LHCN-M2 (cell line): ENCODE measurements at regions not wholly inside any gene's neighbourhood (a gene's known extent, or its start where the extent isn't known, plus 50 kb on each side); places are given as distances from the start of the nearest gene placed in this dataset.

ENCODE experiments used
- DNase-seq: peaks from one replicate; pipeline ENCODE4 v3.0.0-alpha.2; 2012; ENCODE audit warnings: low read depth

GRCh38 chr15:77541421-77542181 is 91.1 kb downstream of the LINGO1 start:
- DNase-seq, result no peak

GRCh38 chr15:77540312-77541060 is 92.2 kb downstream of the LINGO1 start:
- DNase-seq, result no peak

DNA sequence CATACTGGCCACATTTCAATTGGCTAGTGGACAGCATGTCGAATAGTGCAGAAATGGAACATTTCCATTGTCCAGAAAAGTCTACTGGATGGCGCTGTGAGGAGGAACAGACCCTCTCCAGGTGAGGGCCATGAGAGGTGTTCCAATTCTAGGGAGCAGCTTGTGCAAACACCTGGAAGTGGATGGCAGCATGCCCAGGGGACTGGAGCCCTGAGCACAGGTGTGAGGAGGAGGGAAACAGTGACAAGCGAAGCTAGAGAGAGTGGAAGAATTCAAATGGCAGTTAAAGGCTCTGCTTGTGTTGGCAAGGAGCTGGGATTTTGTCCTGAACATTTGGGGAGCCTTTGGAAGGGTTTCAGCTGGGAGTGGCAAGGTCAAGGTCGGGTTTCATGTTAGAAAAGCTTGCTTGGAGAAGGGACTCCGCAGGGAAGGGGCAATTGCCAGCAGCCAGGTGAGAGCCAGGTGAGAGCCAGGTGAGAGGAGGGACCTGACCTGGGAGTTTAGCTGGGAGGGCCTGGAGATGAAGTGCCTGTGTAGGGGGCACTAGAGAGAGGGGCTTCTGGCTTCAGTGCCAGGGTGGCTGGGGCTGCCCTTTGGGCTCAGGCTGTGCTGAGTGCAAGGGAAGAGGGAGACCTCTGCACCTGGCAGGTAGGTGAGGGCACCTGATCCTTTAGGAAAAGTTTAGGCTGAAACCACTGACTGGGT is 93.8 kb downstream of the LINGO1 start:
- DNase-seq, result no peak

GRCh38 chr15:77538027-77538451 is 94.7 kb downstream of the LINGO1 start:
- no peak for DNase-seq

DNA sequence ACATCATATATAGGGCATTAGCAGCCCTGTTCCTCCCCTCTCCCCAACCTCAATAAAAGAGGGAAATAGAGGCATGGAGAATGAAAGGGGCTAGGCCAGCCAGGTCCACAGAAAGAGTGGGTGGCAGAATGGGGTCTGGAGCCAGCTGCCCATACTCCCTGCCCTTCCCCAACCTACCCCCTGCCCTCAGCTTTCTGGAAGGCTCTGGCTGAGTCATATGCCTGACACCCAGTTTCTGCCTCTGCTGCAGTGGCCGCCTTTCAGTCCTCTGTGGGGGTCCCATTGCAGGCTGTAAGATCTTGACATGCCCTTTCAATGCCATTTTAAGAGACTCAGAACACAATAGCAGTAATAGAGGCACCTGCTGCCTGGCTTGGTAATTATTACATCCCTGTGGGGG is 95.7 kb downstream of the LINGO1 start:
- no peak for DNase-seq

DNA sequence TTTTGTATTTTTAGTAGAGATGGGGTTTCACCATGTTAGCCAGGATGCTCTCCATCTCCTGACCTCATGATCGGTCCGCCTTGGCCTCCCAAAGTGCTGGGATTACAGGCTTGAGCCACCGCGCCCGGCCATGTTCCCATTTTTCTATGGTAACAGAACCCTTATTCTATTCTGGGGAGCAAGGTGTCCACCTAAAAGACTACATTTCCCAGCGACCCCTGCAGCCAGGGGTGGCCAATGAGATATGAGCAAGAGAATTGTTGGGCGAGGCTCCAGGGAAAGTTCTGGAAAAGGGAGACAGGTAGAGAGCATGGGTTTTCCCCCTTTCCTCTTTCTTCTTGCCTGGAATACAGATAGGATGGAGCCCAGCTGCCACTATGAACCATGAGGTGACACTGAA is 96.9 kb downstream of the LINGO1 start:
- no peak for DNase-seq
